NT2/D1 (cell line): ENCODE measurements at regions not wholly inside any gene's neighbourhood (a gene's known extent, or its start where the extent isn't known, plus 50 kb on each side); places are given as distances from the start of the nearest gene placed in this dataset.
A peak's percentile ranks its signal among the peaks of the same experiment; 100 is the strongest.

Source experiments
- DNase-seq: peaks from one replicate; pipeline ENCODE4 v3.0.0-alpha.2; 2011; ENCODE audit warnings: low read depth, low spot score
- H3K27me3 ChIP-seq: 2 replicates; pipeline ENCODE4 v1.6.0; 2011; ENCODE audit warnings: mild to moderate bottlenecking; ENCODE audit not compliant: insufficient read length, insufficient read depth
- H3K36me3 ChIP-seq: 2 replicates; pipeline ENCODE4 v1.6.1; 2011; ENCODE audit warnings: mild to moderate bottlenecking, low read length, mixed read lengths; ENCODE audit not compliant: insufficient read depth, insufficient read length
- H3K4me1 ChIP-seq: 2 replicates; pipeline ENCODE4 v1.5.1; 2011; ENCODE audit not compliant: insufficient read depth, insufficient read length
- H3K4me3 ChIP-seq: 2 replicates; pipeline ENCODE4 v1.5.1; 2011; ENCODE audit warnings: low read depth; ENCODE audit not compliant: insufficient read length
- H3K9ac ChIP-seq: 2 replicates; pipeline ENCODE4 v1.6.0; 2011; ENCODE audit warnings: low read depth; ENCODE audit not compliant: insufficient read length
- H3K9me3 ChIP-seq: 2 replicates; pipeline ENCODE4 v1.5.1; 2011; ENCODE audit warnings: mild to moderate bottlenecking, low read length; ENCODE audit not compliant: insufficient read depth
- SUZ12 ChIP-seq: IDR thresholded peaks from 2 replicates; pipeline ENCODE4 v1.6.1; 2011; ENCODE audit not compliant: insufficient read length, insufficient read depth; ENCODE audit errors: extremely low read depth
- YY1 ChIP-seq: IDR thresholded peaks from 2 replicates; pipeline ENCODE4 v1.6.1; 2011; ENCODE audit not compliant: insufficient read length, insufficient read depth
- ZNF274 ChIP-seq: IDR thresholded peaks from 2 replicates; pipeline ENCODE4 v1.6.1; 2011; ENCODE audit warnings: mild to moderate bottlenecking, low read depth, low read length

DNA sequence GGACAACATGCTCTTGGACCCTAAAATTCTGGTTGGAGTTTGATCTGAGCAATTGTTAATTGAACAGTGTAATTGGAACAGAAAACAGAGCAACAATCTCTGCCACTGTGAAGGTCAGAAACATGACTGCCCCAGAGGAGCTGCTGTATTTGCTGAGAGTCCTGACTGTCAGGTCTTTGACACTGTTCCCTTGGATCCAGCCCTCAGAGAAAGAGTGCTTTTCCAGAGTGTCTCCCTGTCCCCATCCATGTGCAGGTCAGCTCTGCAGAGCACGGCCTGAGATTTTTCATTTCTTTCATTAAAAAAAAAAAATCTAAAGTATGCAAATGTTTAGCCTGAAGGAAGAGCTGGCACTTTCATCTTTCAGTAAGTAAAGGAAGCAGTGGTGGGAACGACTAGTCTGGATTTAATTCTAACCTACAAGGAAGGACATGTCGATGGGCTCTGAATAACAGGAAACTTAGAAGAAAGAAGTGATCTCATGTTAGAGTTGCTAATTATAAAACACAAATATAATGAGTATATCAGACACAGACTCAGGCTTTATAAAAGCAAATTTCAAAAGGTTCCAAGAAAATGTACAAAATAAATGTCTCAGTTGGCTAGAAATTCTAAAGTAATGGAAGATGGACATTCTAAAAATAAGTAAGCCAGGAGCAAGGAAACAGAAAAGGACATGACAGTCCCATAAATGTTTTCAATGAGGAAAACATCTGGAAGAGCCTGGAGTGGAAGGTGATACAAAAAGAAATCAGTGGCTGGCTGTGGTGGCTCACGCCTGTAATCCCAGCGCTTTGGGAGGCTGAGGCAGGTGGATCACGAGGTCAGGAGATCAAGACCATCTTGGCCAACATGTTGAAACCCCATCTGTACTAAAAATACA, 876.5 kb downstream of the EPHA4 start:
- DNase-seq: no peak
- H3K27me3 ChIP-seq: no peaks in the 10 kb centered on the region

DNA sequence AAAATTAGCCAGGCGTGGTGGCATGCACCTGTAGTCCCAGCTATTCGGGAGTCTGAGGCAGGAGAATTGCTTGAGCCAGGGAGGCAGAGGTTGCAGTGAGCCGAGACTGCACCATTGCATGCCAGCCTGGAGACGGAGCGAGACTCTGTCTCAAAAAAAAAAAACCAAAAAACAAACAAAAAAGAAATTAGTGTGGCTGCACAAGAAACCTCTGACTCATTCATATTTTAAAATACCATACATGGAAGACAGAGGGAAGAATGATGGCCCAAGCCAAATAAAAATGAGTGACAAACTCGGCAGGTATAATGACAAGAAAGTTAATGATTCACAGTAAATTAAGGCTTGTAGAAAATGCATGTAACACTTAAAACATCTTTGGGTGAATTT, 875.8 kb downstream of the EPHA4 start:
- Histone ChIP-seq H3K9me3 (peaks cover 7% of the 10 kb centered on the region; the same call in 1 of the 2 replicates), H3K4me1 (no peaks in the 10 kb centered on the region), H3K36me3 (no peaks in the 10 kb centered on the region), H3K9ac (no peak overlapping the region), H3K4me3 (no peak overlapping the region), H3K27me3 (no peaks in the 10 kb centered on the region)
- no peak for TF ChIP-seq ZNF274
- no peak for TF ChIP-seq YY1
- no peak for TF ChIP-seq SUZ12
- no peak for DNase-seq

More for the DNA sequence above, 876.5 kb downstream of the EPHA4 start:
- TF ChIP-seq YY1 (no peak), ZNF274 (no peak), SUZ12 (no peak)
- no peaks in the 10 kb centered on the region for H3K36me3 ChIP-seq
- no peak overlapping the region for H3K9ac ChIP-seq
- H3K9me3 ChIP-seq: 0 out of 2 replicates have a peak, but pooled peaks cover 1% of the 10 kb centered on the region
- no peak overlapping the region for H3K4me3 ChIP-seq
- no peaks in the 10 kb centered on the region for H3K4me1 ChIP-seq

DNA sequence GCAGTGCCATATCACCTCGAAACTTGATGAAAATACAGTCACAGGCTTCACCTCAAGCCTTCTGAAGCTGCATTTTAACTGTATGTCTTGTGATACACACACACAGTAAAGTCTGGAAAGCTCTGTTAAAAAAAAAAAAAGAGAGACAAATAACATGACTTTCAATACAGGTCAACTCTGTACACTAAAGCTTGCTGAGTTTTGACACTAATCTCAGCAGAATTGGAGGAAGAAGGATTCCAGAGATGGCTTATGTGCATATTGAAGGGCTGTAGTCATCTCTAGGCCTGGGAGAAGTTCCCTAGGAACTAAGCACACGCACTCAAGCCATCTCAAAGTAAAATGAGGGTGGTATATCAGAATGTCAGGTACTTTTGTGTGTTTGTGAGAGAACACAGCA, 875.1 kb downstream of the EPHA4 start:
- no peak for DNase-seq
- Histone ChIP-seq H3K36me3 (no peaks in the 10 kb centered on the region), H3K4me3 (no peak overlapping the region), H3K9me3 (peaks cover 7% of the 10 kb centered on the region; the same call in 1 of the 2 replicates), H3K9ac (no peak overlapping the region), H3K4me1 (no peaks in the 10 kb centered on the region), H3K27me3 (no peaks in the 10 kb centered on the region)
- TF ChIP-seq SUZ12 (no peak), ZNF274 (no peak), YY1 (no peak)

DNA sequence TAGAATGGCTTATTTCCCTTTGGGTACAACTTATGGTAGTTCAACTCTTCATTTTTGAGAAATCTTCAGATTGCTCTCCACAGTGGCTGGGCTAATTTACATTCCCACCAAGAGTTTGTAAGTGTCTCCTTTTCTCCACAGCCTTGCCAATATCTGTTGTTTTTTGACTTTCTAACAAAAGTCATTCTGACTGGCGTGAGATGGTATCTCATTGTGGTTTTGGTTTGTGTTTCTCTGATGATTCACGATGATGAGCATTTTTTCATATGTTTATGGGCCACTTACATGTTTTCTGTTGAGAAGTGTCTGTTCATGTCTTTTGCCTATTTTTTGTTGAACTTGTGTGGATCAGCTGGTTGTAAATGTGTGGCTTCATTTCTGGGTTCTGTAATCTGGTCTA, 871.0 kb downstream of the EPHA4 start:
- Histone ChIP-seq H3K36me3 (no peaks in the 10 kb centered on the region), H3K27me3 (no peaks in the 10 kb centered on the region), H3K4me1 (no peaks in the 10 kb centered on the region), H3K9ac (no peak overlapping the region), H3K4me3 (no peak overlapping the region), H3K9me3 (peaks cover 7% of the 10 kb centered on the region; the same call in 1 of the 2 replicates)
- DNase-seq: no peak
- no peak for TF ChIP-seq SUZ12
- TF ChIP-seq ZNF274: no peak

DNA sequence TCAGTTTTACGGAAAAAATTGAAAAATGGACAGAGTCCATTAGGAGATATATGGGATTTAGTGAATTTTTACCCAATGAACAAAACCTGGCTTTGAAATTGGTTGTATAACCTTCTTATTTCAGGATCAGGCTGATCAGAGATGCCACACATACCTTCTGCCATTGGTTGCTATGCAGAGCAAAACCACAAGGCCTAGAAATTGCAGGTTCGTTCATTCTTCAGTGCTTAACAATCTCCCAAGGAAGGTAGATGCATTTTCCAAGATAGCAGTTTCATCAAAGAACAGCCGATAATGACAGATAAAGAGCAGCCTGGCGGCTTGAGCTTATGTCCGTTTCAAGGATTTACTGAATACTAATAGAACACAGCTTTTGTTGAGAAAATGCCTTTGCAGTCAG, 868.8 kb downstream of the EPHA4 start:
- Histone ChIP-seq H3K9ac (no peak overlapping the region), H3K4me1 (no peaks in the 10 kb centered on the region), H3K9me3 (peaks cover 7% of the 10 kb centered on the region; the same call in 1 of the 2 replicates), H3K4me3 (no peak overlapping the region), H3K36me3 (no peaks in the 10 kb centered on the region), H3K27me3 (no peaks in the 10 kb centered on the region)
- TF ChIP-seq YY1: no peak
- no peak for TF ChIP-seq ZNF274
- TF ChIP-seq SUZ12: no peak
- DNase-seq: peak; percentile 11

DNA sequence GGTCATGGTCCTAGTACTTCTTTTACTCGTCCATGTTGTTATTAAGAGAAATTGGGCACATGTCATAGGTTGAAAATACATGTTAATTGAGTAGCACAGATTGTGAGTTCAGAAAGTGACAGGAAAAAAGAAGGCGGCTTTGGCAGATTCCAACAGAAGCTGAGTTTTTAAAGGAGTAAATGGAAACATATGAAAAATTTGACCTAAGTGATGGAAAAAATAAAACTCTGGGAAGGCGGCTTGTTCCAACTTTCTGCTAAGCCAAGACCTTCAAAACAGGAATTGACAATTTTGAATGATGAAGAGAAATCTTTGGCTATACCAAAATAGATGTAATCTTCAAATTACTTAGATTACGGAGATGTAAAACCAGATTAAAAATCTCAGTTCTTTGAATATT, 868.0 kb downstream of the EPHA4 start:
- H3K9me3 ChIP-seq: peaks cover 7% of the 10 kb centered on the region; the same call in 1 of the 2 replicates
- no peak overlapping the region for H3K4me3 ChIP-seq
- H3K36me3 ChIP-seq: no peaks in the 10 kb centered on the region
- TF ChIP-seq YY1 (no peak), ZNF274 (no peak), SUZ12 (no peak)
- H3K9ac ChIP-seq: no peak overlapping the region
- no peaks in the 10 kb centered on the region for H3K4me1 ChIP-seq
- no peak for DNase-seq
- H3K27me3 ChIP-seq: no peaks in the 10 kb centered on the region

DNA sequence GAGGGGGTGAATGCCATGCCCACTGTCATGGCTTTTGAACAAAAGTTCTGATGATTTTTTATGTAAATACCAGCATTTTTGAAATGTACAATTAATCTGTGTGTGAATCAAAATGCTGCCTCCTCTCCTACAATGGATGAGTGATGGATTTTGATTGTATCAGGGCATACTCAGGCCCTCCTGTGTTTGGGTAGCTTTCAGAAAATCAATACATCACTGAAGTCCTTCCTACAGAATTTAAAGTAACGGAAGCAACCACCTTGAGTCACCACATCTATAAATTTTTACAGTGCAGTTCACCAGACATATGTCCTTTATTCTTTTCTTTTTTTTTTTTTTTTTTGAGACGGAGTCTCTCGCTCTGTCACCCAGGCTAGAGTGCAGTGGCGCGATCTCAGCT, 867.3 kb downstream of the EPHA4 start:
- H3K4me3 ChIP-seq: no peak overlapping the region
- peaks cover 7% of the 10 kb centered on the region; the same call in 1 of the 2 replicates for H3K9me3 ChIP-seq
- no peaks in the 10 kb centered on the region for H3K36me3 ChIP-seq
- no peaks in the 10 kb centered on the region for H3K27me3 ChIP-seq
- TF ChIP-seq ZNF274 (no peak), YY1 (no peak), SUZ12 (no peak)
- H3K4me1 ChIP-seq: no peaks in the 10 kb centered on the region
- DNase-seq: no peak
- H3K9ac ChIP-seq: no peak overlapping the region
